ENCODE measurements at regions not wholly inside any gene's neighbourhood (a gene's known extent, or its start where the extent isn't known, plus 50 kb on each side); places are given as distances from the start of the nearest gene placed in this dataset.

DNA sequence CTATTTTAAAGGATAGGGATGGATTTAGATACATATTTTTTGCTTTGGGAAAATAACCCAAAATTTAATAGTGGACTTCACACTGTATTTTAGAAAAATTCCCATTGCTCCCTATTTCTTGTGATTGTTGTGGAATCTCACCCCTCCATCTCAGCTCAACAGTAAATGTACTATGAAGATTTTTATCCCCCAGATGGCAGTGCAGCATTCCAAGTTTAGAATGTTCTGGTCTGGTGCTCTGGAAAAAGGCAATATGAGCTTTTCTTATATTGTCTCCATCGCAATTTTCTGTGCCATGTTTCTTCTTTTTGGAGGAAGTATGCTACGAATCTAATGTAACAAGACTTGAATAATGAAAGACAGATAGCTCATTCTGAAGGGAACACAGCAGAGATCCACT lies 471.7 kb upstream of the SYT1 start:
- TF ChIP-seq, protein P1, sequence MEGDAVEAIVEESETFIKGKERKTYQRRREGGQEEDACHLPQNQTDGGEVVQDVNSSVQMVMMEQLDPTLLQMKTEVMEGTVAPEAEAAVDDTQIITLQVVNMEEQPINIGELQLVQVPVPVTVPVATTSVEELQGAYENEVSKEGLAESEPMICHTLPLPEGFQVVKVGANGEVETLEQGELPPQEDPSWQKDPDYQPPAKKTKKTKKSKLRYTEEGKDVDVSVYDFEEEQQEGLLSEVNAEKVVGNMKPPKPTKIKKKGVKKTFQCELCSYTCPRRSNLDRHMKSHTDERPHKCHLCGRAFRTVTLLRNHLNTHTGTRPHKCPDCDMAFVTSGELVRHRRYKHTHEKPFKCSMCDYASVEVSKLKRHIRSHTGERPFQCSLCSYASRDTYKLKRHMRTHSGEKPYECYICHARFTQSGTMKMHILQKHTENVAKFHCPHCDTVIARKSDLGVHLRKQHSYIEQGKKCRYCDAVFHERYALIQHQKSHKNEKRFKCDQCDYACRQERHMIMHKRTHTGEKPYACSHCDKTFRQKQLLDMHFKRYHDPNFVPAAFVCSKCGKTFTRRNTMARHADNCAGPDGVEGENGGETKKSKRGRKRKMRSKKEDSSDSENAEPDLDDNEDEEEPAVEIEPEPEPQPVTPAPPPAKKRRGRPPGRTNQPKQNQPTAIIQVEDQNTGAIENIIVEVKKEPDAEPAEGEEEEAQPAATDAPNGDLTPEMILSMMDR (IDR thresholded peaks at IDR 0.05) = no peak
- H3K9me3 ChIP-seq (ENCODE audit: control insufficient read depth in 1 of 2, insufficient read depth in 1 of 2, low read length in 2 of 2) = peaks cover 0 to 6% of the 10 kb centered on the region in 2 experiments
- peaks cover 5% of the 10 kb centered on the region for H3K9me3 Mint-ChIP-seq
- no peak overlapping the region for H3K27ac ChIP-seq (ENCODE audit: low read depth in 1 of 2, low read length in 2 of 2)
- H3K27me3 Mint-ChIP-seq = no peaks in the 10 kb centered on the region
- H3K36me3 Mint-ChIP-seq (ENCODE audit: low read depth) = no peaks in the 10 kb centered on the region
- ChIA-PET POLR2A (no interaction called here), CTCF (no interaction called here)
- no peak for ATAC-seq (ENCODE audit: poor library complexity)
- H3K4me1 ChIP-seq (ENCODE audit: insufficient read depth, low read length) = no peaks in the 10 kb centered on the region
- no peak overlapping the region for H3K4me3 Mint-ChIP-seq
- intact Hi-C loops (cut with DNase I, micrococcal nuclease) = no loop called here
- H3K27ac Mint-ChIP-seq = no peak overlapping the region
- no peaks in the 10 kb centered on the region for H3K4me1 Mint-ChIP-seq (ENCODE audit: low read depth)
- no peak overlapping the region for H3K4me3 ChIP-seq (ENCODE audit: low read length)
- no peaks in the 10 kb centered on the region for H3K36me3 ChIP-seq (ENCODE audit: insufficient read depth, low read length)
- no peaks in the 10 kb centered on the region for H3K27me3 ChIP-seq (ENCODE audit: control insufficient read depth in 1 of 2, insufficient read depth in 2 of 2, low read length in 2 of 2)
- no peak for DNase-seq

DNA sequence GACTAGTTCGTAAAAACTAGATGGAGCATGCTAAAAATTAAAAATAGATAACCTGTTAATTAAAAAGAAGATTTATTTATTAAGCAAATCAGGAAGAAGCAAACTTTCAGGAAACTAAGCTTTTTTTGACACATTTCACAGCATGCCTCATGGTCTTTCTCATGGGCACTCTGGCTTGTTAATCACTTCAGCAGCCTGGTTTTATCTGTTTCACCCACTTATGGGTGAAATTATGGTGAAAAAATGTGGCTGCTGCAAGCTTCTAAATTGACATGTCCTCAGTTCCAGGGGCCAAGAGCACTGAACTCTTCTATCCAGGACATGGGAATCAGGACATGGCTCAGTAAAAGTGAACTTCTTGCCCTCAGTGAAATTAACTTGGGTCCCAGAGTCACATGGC lies 468.6 kb upstream of the SYT1 start:
- Histone ChIP-seq H3K9me3 (ENCODE audit: control insufficient read depth in 1 of 2, insufficient read depth in 1 of 2, low read length in 2 of 2) (peaks cover 5 to 6% of the 10 kb centered on the region in 2 experiments), H3K4me1 (ENCODE audit: insufficient read depth, low read length) (no peaks in the 10 kb centered on the region), H3K27me3 (ENCODE audit: control insufficient read depth in 1 of 2, insufficient read depth in 2 of 2, low read length in 2 of 2) (no peaks in the 10 kb centered on the region), H3K4me3 (ENCODE audit: low read length) (no peak overlapping the region), H3K27ac (ENCODE audit: low read depth in 1 of 2, low read length in 2 of 2) (no peak overlapping the region), H3K36me3 (ENCODE audit: insufficient read depth, low read length) (no peaks in the 10 kb centered on the region)
- Mint-ChIP-seq H3K27ac (no peak overlapping the region), H3K4me3 (no peak overlapping the region), H3K27me3 (no peaks in the 10 kb centered on the region), H3K36me3 (ENCODE audit: low read depth) (no peaks in the 10 kb centered on the region), H3K4me1 (ENCODE audit: low read depth) (no peaks in the 10 kb centered on the region), H3K9me3 (peaks cover 5% of the 10 kb centered on the region)
- no peak for ATAC-seq (ENCODE audit: poor library complexity)
- TF ChIP-seq, protein P1 (IDR thresholded peaks at IDR 0.05) = no peak
- POLR2A ChIA-PET = no interaction called here
- intact Hi-C loops (cut with DNase I, micrococcal nuclease) = no loop called here
- DNase-seq = no peak
- CTCF ChIA-PET = no interaction called here

DNA sequence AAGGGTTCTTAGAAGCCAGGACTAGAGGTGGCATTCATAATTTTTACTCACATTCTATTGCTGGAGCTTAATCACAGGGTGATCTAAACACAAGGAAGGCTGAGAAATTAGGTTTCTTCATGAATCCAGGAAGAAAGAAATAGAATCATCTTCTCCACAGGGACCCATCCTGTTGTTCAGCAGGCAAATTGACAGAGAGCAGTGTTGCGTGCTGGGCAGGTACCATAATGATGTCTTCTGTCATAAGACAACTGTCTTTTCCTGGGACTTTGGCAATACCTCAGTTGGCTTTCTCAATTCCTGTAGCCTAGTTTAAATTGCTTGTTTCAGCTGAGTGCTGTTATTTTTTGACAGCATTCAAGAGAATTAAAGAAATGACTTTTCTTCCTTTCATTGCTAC lies 468.0 kb upstream of the SYT1 start:
- POLR2A ChIA-PET = no interaction called here
- H3K4me3 ChIP-seq (ENCODE audit: low read length) = no peak overlapping the region
- H3K27me3 ChIP-seq (ENCODE audit: control insufficient read depth in 1 of 2, insufficient read depth in 2 of 2, low read length in 2 of 2) = no peaks in the 10 kb centered on the region
- Mint-ChIP-seq H3K4me3 (no peak overlapping the region), H3K36me3 (ENCODE audit: low read depth) (no peaks in the 10 kb centered on the region), H3K4me1 (ENCODE audit: low read depth) (no peaks in the 10 kb centered on the region), H3K27ac (no peak overlapping the region), H3K27me3 (no peaks in the 10 kb centered on the region), H3K9me3 (peaks cover 5% of the 10 kb centered on the region)
- CTCF ChIA-PET = no interaction called here
- TF ChIP-seq, protein P1 (IDR thresholded peaks at IDR 0.05) = no peak
- H3K9me3 ChIP-seq (ENCODE audit: control insufficient read depth in 1 of 2, insufficient read depth in 1 of 2, low read length in 2 of 2) = peaks cover 5 to 6% of the 10 kb centered on the region in 2 experiments
- DNase-seq (no peak), ATAC-seq (ENCODE audit: poor library complexity) (no peak)
- intact Hi-C loops (cut with DNase I, micrococcal nuclease) = no loop called here
- no peaks in the 10 kb centered on the region for H3K36me3 ChIP-seq (ENCODE audit: insufficient read depth, low read length)
- no peaks in the 10 kb centered on the region for H3K4me1 ChIP-seq (ENCODE audit: insufficient read depth, low read length)
- no peak overlapping the region for H3K27ac ChIP-seq (ENCODE audit: low read depth in 1 of 2, low read length in 2 of 2)
